ENCODE measurements at regions not wholly inside any gene's neighbourhood (a gene's known extent, or its start where the extent isn't known, plus 50 kb on each side); places are given as distances from the start of the nearest gene placed in this dataset.

DNA sequence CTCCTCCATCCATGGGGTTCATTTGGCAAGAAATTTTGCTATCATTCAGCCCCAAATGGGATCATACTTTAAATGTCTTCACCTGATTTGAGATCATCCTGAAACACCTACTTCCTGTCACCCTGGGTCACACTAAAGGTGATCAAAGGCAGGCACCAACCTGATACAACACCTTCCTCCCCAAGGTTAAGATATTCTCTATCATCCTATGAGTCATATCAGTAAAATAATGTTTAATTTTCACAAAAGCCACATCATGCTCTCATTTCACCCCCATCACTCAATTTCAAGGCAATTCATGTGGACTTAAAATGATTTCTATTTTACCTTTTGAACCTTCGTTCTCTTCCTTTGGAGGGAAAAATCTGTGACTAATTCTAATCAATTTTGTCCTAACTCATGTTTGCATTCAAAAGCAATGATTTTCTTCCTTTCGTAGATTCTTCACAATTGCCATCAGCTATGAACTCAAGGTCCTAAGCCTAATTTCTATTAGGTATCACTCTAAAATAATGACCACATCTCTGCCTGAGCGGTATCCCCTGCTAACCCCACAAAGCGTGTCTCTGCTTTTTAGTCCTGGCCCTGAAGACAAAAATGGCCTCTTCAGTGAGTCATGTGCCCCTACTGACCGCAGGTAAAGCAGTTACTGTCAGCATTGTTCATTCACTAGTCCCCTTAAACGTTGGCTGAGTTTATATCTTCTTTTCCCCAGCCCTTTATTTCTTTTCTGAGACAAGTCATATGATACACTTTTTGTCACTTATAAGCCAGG lies 139.0 kb downstream of the SPRY2 start:
- Histone ChIP-seq H4K20me1 (ENCODE audit: insufficient read depth) (no peaks in the 10 kb centered on the region), H3K36me3 (ENCODE audit: low read depth) (no peaks in the 10 kb centered on the region), H2AFZ (no peak overlapping the region), H3F3A (ENCODE audit: insufficient read depth, low read depth) (no peaks in the 10 kb centered on the region), H3K27ac (no peak overlapping the region), H3K4me3 (no peak overlapping the region), H3K27me3 (ENCODE audit: insufficient read depth, low read depth) (no peaks in the 10 kb centered on the region), H3K9me2 (ENCODE audit: insufficient read depth) (no peaks in the 10 kb centered on the region), H3K9me3 (ENCODE audit: insufficient read depth, low read depth) (no peaks in the 10 kb centered on the region), H3K4me2 (no peak overlapping the region), H3K79me2 (ENCODE audit: low read depth) (no peaks in the 10 kb centered on the region), H3K4me1 (replicated peaks; ENCODE audit: insufficient read depth) (0 out of 2 replicates have a peak, but pooled peaks cover 11% of the 10 kb centered on the region)
- intact Hi-C loops (cut with micrococcal nuclease; ENCODE audit: unreplicated experiment) = no loop called here
- BruUV-seq (replicated peaks) = no TSS peak
- ChIA-PET CTCF (no interaction called here), POLR2A (ENCODE audit: unreplicated experiment) (no interaction called here)
- TF ChIP-seq EZH2 (IDR thresholded peaks at IDR 0.05; ENCODE audit: low read depth) = no peak
- TF ChIP-seq CTCF (conservative IDR thresholded peaks at IDR 0.05) = no peak
- DNase-seq = no peak

- Histone ChIP-seq H3K9me2 (ENCODE audit: insufficient read depth) (no peaks in the 10 kb centered on the region), H3K27me3 (ENCODE audit: insufficient read depth, low read depth) (no peaks in the 10 kb centered on the region), H3K4me1 (replicated peaks; ENCODE audit: insufficient read depth) (0 out of 2 replicates have a peak, but pooled peaks cover 11% of the 10 kb centered on the region), H3K4me2 (no peak overlapping the region), H3K27ac (no peak overlapping the region), H2AFZ (no peak overlapping the region), H3K36me3 (ENCODE audit: low read depth) (no peaks in the 10 kb centered on the region), H4K20me1 (ENCODE audit: insufficient read depth) (no peaks in the 10 kb centered on the region), H3F3A (ENCODE audit: insufficient read depth, low read depth) (no peaks in the 10 kb centered on the region), H3K79me2 (ENCODE audit: low read depth) (no peaks in the 10 kb centered on the region), H3K9me3 (ENCODE audit: insufficient read depth, low read depth) (no peaks in the 10 kb centered on the region), H3K4me3 (no peak overlapping the region)
- TF ChIP-seq EZH2 (IDR thresholded peaks at IDR 0.05; ENCODE audit: low read depth) = no peak
- no peak for TF ChIP-seq CTCF (conservative IDR thresholded peaks at IDR 0.05)
- POLR2A ChIA-PET (ENCODE audit: unreplicated experiment) = no interaction called here
- intact Hi-C loops (cut with micrococcal nuclease; ENCODE audit: unreplicated experiment) = no loop called here
- DNase-seq = no peak
- BruUV-seq (replicated peaks) = no TSS peak
- CTCF ChIA-PET = interaction anchor here (0.6 kb wide), 1 partner anchor 53 kb away, joined by 5 read pairs; no protein-coding TSS in a partner anchor
These were observed 141.2 kb downstream of the SPRY2 start for GRCh38 chr13:80199585-80200292.

GRCh38 chr13:80199067-80199466 lies 141.9 kb downstream of the SPRY2 start:
- Histone ChIP-seq H3K36me3 (ENCODE audit: low read depth) (no peaks in the 10 kb centered on the region), H4K20me1 (ENCODE audit: insufficient read depth) (no peaks in the 10 kb centered on the region), H3K9me3 (ENCODE audit: insufficient read depth, low read depth) (no peaks in the 10 kb centered on the region), H3K4me3 (no peak overlapping the region), H3K9me2 (ENCODE audit: insufficient read depth) (no peaks in the 10 kb centered on the region), H3K4me1 (replicated peaks; ENCODE audit: insufficient read depth) (0 out of 2 replicates have a peak, but pooled peaks cover 11% of the 10 kb centered on the region), H3K79me2 (ENCODE audit: low read depth) (no peaks in the 10 kb centered on the region), H3K4me2 (no peak overlapping the region), H3K27me3 (ENCODE audit: insufficient read depth, low read depth) (no peaks in the 10 kb centered on the region), H3K27ac (no peak overlapping the region), H2AFZ (no peak overlapping the region), H3F3A (ENCODE audit: insufficient read depth, low read depth) (no peaks in the 10 kb centered on the region)
- DNase-seq = no peak
- TF ChIP-seq CTCF (conservative IDR thresholded peaks at IDR 0.05) = no peak
- TF ChIP-seq EZH2 (IDR thresholded peaks at IDR 0.05; ENCODE audit: low read depth) = no peak
- BruUV-seq (replicated peaks) = no TSS peak
- ChIA-PET POLR2A (ENCODE audit: unreplicated experiment) (no interaction called here), CTCF (no interaction called here)
- intact Hi-C loops (cut with micrococcal nuclease; ENCODE audit: unreplicated experiment) = no loop called here
